ENCODE measurements at regions not wholly inside any gene's neighbourhood (a gene's known extent, or its start where the extent isn't known, plus 50 kb on each side); places are given as distances from the start of the nearest gene placed in this dataset.

DNA sequence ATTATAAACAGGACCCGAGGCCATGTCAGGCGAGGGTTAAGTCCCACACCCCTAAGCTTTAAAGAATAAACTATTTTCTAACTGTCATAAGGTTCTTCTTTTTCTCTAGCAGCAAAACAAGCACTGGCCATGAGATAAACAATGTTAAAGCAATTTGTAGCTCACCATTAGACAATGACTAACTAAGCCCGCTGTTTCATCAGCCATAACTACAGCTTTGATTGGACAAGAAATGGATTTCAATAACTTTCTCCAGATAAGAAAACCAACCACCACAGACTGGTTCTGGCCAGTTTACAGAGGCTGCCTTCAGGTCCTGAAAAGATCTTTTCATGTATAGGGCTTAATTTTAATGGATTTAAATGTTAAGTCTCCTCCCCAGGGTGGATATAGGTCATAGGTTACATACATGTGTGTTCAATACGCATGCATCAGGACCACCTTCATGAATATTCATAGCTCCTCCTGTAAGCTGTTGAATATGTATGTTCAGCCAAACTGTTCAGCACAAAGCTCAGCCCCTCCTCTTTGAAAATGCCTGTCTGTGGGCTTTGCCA is 108.7 kb upstream of the RAB6C start:
- no peak for DNase-seq

DNA sequence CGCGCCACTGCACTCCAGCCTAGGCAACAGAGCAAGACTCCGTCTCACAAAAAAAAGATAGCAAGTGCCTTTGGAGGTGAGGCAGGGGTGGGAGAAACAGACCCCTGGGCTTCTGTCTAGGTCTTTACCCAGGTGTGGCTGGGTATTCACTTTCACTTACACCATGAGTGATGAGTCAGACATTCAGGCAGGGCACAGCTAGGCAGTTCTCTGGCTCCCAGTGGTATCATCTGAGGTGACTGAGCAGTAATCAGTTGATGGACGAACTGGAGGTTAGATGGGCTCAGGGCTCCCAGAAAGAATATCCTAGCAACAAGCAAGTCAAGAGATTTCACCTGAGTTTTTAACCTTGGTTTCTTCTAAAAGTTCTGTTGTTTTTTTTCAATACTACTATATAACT is 107.0 kb upstream of the RAB6C start:
- DNase-seq = no peak

GRCh38 chr2:129876541-129876940 is 102.9 kb upstream of the RAB6C start:
- DNase-seq = no peak

DNA sequence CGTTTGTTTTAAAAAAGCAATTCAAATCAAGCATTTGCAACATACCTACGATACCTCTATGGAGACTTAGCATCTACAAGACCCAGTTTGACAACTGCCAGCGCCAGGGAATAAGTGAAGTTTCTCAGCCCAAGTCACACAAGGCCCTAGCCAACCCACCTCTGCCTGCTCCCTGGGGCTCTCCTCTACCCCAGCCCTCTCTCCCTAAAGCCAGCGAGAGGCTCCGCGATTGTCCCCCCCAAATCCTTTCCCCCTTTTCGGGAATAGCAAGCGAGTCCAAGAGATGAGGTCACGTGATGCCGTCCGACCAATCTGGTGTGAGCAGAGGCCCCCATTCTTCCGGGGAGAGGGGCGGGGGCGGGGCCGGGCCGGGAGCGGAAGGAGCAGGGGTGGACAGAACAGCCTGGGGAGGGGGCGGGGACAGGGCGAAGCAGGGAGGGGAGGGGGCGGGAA is 102.2 kb upstream of the RAB6C start:
- peak; percentile 75 to 93 (median 84) for DNase-seq

DNA sequence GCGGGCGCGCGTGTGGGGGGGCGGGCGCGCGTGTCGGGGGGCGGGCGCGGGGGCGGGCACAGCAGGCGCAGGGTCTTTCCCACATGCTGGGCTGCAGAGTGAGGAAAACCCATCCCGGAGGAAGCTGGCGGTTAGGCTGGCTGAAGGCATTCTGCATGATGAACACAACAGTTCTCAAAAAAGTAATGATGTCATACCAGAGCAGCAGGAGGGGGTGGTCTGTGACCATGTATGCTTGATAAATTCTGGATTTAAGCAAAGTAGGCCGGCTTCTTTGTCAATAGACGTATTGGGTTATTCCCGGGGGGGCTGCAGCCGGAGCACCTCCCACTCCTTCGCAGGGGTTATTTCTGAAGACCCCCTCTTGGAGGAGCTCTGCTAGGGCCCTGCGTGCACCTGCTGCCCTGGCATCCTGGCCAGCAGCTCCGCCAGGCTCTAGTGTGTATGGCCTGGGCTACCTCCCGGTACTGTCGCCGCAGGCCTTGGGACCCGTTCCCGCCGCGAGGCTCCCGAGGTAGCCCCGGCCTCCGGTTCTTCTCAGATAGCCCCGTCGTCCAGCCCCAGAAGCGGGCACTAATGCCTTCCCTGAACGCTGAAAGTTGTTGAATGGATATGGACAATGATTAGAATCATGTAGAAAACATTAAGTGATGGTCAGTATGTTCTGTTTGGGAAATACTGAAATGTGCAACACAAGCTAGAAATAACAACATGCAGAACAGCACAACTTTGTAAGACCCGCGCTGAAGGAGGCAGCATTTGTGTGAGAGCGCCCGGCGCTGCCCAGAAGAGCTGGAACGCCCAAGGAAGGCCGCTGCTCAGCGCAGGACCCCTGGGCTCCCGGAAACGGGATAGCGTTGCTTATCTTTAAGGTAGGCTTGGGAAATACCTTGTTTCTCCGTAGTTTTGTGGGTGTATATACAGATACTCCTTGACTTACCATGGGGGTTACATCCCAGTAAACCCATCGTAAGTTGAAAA is 101.4 kb upstream of the RAB6C start:
- peak in 2 of 4 experiments; percentile 21 to 49 for DNase-seq

DNA sequence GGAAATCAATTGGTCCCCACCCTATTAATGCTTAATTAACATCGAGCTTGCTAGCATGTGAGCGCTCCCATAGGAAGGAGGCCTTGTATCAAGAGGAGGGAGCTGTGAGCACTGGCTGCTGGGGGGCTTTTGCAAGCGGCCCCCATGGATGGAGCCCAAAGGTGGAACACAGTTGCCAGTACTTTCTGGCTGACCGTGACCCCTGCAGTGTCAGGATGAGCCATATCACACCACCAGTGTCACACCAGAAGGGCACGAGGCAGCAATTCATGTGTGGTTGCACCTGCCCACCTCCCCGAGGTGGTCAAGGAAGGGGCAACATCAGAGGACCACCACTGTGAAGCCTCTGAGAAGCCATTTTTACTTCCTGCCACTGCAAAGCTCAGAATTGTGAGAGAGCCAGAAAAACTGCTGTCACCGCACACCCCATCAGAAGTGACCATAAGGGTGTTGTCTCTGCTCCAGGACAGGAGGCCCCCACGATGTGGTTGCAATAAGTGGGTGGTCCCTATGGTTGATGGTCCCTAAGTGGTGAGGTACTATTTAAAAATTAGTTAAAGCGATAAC is 99.8 kb upstream of the RAB6C start:
- no peak for DNase-seq

- no peak for DNase-seq
Observed at GRCh38 chr2:129880309-129880708, 99.2 kb upstream of the RAB6C start.

DNA sequence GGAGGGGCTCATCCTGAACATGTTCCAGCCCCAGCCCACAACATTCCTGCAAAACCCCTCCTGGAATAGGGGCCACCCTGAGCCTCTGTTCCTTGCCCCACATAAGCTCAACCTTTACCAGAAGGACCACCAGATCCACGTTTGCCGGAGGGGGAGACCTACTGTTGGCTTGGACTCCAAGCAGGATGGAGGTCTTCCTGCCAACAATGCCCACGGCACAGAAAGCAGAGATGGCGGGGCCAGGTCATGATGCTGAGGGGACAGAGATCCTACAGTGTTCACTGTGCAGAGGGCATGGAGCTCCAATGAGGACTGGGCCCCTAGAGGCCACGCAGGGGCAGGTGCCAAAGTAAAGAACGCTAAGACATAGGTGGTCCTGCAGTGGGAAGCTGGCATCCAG is 98.5 kb upstream of the RAB6C start:
- no peak for DNase-seq

DNA sequence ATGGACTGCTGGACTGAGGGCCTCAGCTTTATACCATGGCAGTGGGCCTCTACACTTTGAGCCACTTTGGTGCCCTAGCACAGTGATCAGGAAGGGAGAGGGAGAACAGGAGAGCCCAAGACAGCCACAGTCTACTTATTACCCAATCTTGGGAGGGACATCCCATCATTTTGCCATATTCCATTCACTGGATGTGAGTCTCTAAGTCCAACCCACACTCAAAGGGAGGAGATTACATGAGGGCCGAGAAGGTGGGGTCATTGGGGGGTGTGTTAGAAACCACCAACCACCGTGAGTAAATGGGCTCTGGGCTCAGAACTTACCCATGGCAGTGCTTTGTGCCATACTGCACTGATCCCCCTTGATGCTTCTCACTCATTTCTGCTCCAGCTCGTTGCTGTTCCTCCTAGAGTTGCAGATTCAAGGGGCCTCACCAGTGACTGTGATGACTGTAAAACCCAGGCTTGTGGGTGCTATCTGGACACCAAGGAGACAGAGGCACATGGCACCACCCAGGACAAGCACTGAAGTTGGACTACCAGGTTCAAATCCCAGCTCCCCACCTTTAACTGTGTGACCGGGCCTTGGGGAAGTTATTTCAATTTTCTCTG is 97.6 kb upstream of the RAB6C start:
- DNase-seq = no peak

- no peak for DNase-seq
Observed at GRCh38 chr2:129882476-129882875, 97.0 kb upstream of the RAB6C start.

DNA sequence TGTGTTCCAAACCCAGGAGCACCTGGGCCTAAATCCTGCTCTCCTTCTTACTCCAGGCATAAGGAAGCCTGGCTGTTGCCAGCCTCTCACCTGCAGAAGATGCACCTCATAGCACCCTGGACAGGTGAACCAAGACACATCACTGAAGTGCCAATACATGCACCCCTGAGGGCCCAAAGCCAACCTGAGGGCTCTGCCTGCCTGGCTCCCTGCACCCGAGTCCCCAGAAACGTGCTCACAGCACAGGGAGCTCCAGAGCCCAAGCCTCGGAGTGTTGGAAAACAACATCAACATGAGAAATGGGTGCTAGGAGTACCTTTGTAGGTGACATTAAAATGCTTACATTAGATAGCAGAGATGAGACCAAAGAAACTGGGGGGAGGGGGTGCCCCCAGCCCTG is 96.3 kb upstream of the RAB6C start:
- no peak for DNase-seq

DNA sequence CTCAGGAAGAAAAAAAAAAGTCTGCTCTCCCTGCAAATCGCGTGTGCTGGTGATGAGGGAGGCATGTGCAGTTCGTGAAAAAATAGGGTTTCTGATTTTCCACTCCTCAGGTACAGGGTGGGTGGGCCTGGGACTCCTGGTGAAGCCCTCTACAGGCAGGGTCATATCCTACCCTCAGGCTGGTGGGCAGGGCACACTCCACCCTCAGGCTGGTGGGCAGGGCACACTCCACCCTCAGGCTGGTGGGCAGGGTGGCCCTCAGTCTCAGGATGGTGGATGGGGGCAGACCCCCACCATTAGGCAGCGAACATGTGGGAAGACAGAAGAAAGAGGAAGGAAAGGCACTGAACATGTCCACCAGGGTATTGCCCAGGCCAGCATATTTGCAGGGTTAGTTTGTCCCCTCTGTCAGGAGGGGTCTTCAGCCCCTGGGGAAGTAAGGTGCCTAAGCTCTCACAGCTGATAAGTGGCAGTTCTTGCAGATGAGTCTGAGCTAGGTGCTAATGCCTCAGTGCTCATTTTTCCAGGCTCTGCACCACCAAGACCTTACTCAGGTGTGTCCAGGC is 95.2 kb upstream of the RAB6C start:
- no peak for DNase-seq

GRCh38 chr2:129885735-129886134 is 93.7 kb upstream of the RAB6C start:
- DNase-seq = peak in 1 of 4 experiments; percentile 9

GRCh38 chr2:129887688-129888266 is 91.7 kb upstream of the RAB6C start:
- DNase-seq = no peak

DNA sequence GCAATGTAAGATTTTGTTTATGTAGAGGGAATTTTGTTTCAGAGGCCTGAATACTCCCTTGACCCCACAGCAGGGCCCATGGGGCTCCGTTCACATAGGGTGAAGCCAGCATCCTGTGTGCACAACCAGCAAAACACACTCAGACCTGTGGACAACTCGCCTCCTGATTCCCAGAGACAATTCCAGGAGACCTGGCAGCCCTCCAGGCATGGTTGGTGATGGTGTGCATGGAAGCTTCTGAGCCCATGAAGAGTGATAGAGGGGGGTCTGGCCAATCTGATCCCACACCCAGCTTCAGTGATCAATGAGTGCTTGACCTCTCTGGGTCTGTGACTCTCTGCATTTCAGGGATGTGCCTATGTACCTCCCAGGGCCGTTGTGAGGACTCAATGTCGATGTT is 91.0 kb upstream of the RAB6C start:
- DNase-seq = no peak

DNA sequence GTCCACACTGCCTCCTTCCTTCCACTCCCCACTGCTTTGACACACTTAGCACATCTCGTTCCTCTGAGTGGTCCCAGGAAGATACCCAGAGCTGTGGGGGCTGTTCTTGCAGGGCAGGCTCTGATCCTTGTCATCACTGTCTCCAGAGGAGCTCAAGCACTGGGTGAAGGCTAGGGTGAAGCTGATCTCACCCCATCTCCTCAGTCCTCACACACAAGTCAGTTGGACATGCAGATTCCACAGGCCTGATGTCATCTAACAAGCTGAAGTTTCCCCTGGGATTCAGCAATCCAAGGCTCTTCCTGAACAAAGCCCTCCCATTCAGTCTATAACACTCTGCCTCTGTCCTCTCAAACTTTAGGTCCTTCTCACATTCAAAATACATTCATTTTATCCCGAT is 90.6 kb upstream of the RAB6C start:
- DNase-seq = no peak

DNA sequence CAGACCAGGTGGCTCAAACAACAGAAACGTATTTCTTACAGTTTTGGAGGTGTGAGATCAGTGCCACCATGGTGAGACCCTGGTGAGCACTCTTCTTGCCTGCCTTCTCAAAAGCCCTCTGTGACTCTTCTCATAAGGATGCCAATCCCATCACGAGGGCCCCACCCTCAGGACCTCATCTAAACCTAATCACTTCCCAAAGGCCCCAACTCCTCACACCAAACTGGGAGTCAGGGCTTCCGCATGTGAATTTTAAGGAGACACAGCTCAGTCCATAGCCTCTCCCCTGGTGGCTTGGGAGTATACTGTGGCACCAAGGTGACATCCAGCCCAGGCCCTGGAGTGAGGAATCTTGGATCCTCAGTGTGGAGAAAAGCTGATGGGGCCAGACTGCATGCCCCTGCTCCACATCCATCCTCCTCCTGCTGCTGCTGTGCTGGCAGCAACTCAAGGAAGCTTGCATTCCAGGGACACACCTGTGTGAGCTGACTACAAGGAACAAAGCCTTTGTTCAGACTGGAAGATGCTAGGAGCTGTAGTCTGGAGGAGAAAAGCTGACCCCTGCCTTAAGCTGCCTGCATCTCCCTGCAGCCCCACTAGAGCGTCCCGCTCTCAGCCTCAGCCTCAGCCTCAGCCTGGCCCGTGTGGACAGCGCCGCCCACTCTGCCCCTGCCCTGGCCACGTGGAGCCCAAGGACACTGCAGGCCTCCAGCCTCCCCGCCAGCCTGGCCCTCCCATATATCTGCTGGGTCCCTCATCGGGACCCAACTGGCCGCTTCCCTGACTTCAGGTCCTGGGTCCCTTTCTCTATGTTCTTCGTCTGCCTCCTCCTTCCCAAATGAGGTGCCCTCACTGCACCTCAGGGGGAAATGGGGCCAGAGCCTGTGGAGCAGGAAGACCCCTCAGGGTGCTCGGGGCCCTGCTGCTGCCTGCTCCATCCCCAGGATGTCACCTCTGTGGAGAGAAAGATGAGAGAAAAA is 87.8 kb upstream of the RAB6C start:
- DNase-seq = no peak

DNA sequence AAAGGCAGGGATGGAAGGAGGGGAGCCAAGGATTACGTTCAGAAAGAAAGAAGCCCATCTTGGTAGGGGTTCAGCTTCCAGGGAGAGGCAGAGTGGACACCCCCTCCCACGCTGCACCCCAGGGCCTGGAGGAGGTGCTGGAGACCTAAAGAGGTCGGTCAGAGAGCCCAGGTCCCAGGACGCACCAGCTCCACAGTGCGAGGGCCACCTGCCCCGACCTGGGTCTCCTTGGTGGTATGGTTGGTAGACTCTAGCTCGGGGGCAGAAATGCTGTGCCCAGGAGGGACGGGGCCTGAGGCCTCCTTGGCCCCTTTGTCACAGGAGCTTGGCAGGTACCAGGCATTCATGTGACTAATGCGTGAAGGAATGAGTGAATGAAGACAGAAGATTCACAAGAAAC is 87.1 kb upstream of the RAB6C start:
- no peak for DNase-seq

DNA sequence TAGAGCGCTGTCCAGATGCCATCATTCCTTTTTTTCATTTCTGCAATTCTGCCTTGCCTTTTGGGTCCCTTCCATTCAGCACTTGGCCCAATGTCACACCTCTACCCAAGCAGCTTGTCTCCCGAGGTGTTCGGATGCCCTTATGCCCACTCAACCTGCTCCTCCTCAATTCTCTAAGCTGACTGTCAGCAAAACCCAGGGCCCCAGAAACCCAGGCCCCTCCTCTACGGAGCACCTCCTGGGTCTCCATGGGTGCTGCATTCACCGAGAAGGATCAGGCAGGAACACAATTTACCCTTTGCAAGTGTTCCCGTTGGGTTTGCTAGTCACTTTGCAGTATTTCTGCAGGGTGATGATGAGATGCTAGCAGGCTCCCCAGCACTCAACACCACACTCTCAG is 86.7 kb upstream of the RAB6C start:
- DNase-seq = no peak

- no peak for DNase-seq
Observed at GRCh38 chr2:129893244-129893643, 86.2 kb upstream of the RAB6C start.

DNA sequence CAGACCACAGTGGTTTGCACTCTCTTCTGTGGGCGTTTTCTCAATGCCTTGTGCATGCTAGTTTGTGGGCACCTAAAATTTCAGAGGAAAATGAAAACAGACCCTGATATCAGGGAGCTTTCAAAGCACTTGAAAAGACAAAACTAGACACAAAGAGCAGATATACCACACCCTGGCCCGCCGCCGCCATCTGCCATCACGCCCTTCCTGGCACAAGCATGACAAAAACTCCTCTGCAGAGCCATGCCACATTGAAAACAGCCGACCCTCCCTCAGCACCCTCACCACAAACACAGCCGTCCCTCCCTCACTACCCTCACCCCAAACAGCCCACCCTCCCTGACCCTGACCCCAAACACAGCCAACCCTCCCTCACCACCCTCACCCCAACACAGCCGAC is 84.8 kb upstream of the RAB6C start:
- no peak for DNase-seq
